ENCODE measurements at regions not wholly inside any gene's neighbourhood (a gene's known extent, or its start where the extent isn't known, plus 50 kb on each side); places are given as distances from the start of the nearest gene placed in this dataset.

DNA sequence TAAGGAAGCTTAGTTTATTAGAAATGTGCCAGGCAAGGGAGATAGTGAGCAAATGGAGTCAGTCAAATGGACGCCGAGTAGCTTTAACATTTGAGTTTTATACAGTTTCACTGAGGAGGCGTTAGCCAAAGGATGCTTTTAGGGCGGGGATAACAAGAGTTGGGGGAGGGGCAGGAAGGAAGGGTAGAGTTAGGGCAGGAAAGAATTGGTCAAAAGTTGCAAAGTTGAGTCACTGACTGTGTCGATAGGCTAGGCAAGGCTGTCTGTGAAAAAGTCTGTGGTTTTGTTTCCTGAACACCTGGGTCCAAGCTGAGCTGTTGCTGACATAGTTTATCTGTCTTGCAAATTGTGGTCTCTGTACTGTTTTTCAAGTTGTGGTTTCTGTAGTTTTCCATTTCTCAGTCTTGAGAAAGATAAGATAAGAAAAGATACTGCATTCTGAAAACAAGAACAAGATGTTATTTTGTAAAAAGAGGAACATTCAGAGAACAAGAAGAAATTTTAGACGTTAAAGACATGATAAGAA lies 62.6 kb upstream of the RESF1 start:
- TF ChIP-seq CTCF (IDR thresholded peaks at IDR 0.05; ENCODE audit: low read length) = no peak
- no peak for TF ChIP-seq EZH2 (IDR thresholded peaks at IDR 0.05; ENCODE audit: borderline replicate concordance, low read length)
